H9 (cell line): ENCODE measurements at regions not wholly inside any gene's neighbourhood (a gene's known extent, or its start where the extent isn't known, plus 50 kb on each side); places are given as distances from the start of the nearest gene placed in this dataset.
"Not testable (repeated sequence)": the region's sequence is repeated elsewhere in the genome, so short reads cannot be mapped to it uniquely, and the experiment has no call there.

Experiments
- DNase-seq: peaks from one replicate; pipeline ENCODE4 v3.0.0-alpha.2; 2017
- H2AFZ ChIP-seq: one replicate; pipeline ENCODE4 v1.6.1; 2013; ENCODE audit warnings: mild to moderate bottlenecking, low read length, control low read depth, moderate library complexity
- H2AK5ac ChIP-seq: 2 replicates; pipeline ENCODE4 v1.6.1; 2013; ENCODE audit warnings: low read length, control low read depth, mixed read lengths; ENCODE audit not compliant: insufficient read length
- H2BK120ac ChIP-seq: one replicate; pipeline ENCODE4 v1.6.1; 2013; ENCODE audit warnings: low read depth, mild to moderate bottlenecking, low read length, control low read depth, inconsistent platforms; ENCODE audit not compliant: poor library complexity, severe bottlenecking
- H2BK12ac ChIP-seq: 2 replicates; pipeline ENCODE4 v1.6.1; 2013; ENCODE audit warnings: low read length, control low read depth, mixed read lengths, low read depth; ENCODE audit not compliant: insufficient read length
- H2BK15ac ChIP-seq: 2 replicates; pipeline ENCODE4 v1.6.1; 2013; ENCODE audit warnings: low read depth, low read length, control low read depth
- H2BK20ac ChIP-seq: one replicate; pipeline ENCODE4 v1.6.1; 2013; ENCODE audit warnings: low read depth, mild to moderate bottlenecking, low read length, control low read depth, inconsistent platforms; ENCODE audit not compliant: poor library complexity, severe bottlenecking
- H2BK5ac ChIP-seq: 2 replicates; pipeline ENCODE4 v1.6.1; 2013; ENCODE audit warnings: low read length, control low read depth, mixed read lengths; ENCODE audit not compliant: insufficient read length
- H3K14ac ChIP-seq: 2 replicates; pipeline ENCODE4 v1.6.1; 2013; ENCODE audit warnings: low read length, control low read depth; ENCODE audit not compliant: insufficient read depth
- H3K18ac ChIP-seq: 2 replicates; pipeline ENCODE4 v1.6.1; 2013; ENCODE audit warnings: low read depth, mild to moderate bottlenecking, mixed read lengths, low read length, control low read depth; ENCODE audit not compliant: insufficient read length
- H3K23ac ChIP-seq: 2 replicates; pipeline ENCODE4 v1.6.1; 2013; ENCODE audit warnings: low read length, control low read depth, mixed read lengths, low read depth; ENCODE audit not compliant: insufficient read length
- H3K23me2 ChIP-seq: 2 replicates; pipeline ENCODE4 v1.6.1; 2013; ENCODE audit warnings: low read depth, mild to moderate bottlenecking, mixed read lengths, low read length, control low read depth; ENCODE audit not compliant: insufficient read length, poor library complexity, severe bottlenecking
- H3K27ac ChIP-seq: 2 replicates; pipeline ENCODE4 v1.5.1; 2013; ENCODE audit warnings: low read length, control low read depth, mixed read lengths, low read depth; ENCODE audit not compliant: insufficient read length
- H3K27me3 ChIP-seq: 2 replicates; pipeline ENCODE4 v1.6.1; 2013; ENCODE audit warnings: low read length, control low read depth, inconsistent platforms; ENCODE audit not compliant: insufficient read depth
- H3K4ac ChIP-seq: 2 replicates; pipeline ENCODE4 v1.6.1; 2013; ENCODE audit warnings: low read depth, mild to moderate bottlenecking, control low read depth, inconsistent platforms, low read length, moderate library complexity
- H3K4me1 ChIP-seq: 2 replicates; pipeline ENCODE4 v1.6.1; 2013; ENCODE audit warnings: low read length, control low read depth, inconsistent platforms; ENCODE audit not compliant: insufficient read depth
- H3K4me2 ChIP-seq: 2 replicates; pipeline ENCODE4 v1.6.1; 2013; ENCODE audit warnings: low read length, control low read depth, mixed read lengths; ENCODE audit not compliant: insufficient read length, insufficient read depth
- H3K56ac ChIP-seq: 2 replicates; pipeline ENCODE4 v1.6.1; 2013; ENCODE audit warnings: low read depth, mild to moderate bottlenecking, mixed read lengths, low read length, control low read depth; ENCODE audit not compliant: insufficient read length
- H3K79me1 ChIP-seq: 2 replicates; pipeline ENCODE4 v1.6.1; 2013; ENCODE audit warnings: low read depth, mild to moderate bottlenecking, moderate library complexity, low read length, control low read depth, inconsistent platforms; ENCODE audit not compliant: insufficient read depth, poor library complexity, severe bottlenecking
- H3K79me2 ChIP-seq: 2 replicates; pipeline ENCODE4 v1.6.1; 2013; ENCODE audit warnings: low read length, control low read depth, inconsistent platforms; ENCODE audit not compliant: insufficient read depth
- H3K9ac ChIP-seq: 2 replicates; pipeline ENCODE4 v1.6.1; 2013; ENCODE audit warnings: low read length, control low read depth, mixed read lengths; ENCODE audit not compliant: insufficient read length; ENCODE audit errors: extremely low read depth
- H3K9me3 ChIP-seq: one replicate; pipeline ENCODE4 v1.6.1; 2013; ENCODE audit warnings: low read depth, low read length, inconsistent platforms; ENCODE audit not compliant: control insufficient read depth
- H3T11ph ChIP-seq: one replicate; pipeline ENCODE4 v1.6.1; 2013; ENCODE audit warnings: mild to moderate bottlenecking, low read length, control low read depth, inconsistent platforms
- H4K20me1 ChIP-seq: one replicate; pipeline ENCODE4 v1.6.1; 2013; ENCODE audit not compliant: control insufficient read depth, insufficient read length, insufficient read depth
- H4K5ac ChIP-seq: 2 replicates; pipeline ENCODE4 v1.6.1; 2013; ENCODE audit warnings: low read depth, mild to moderate bottlenecking, mixed read lengths, low read length, control low read depth; ENCODE audit not compliant: insufficient read length
- H4K8ac ChIP-seq: replicated peaks from 2 replicates; pipeline ENCODE4 v1.6.1; 2013; ENCODE audit warnings: low read length, control low read depth, mixed read lengths, low read depth; ENCODE audit not compliant: insufficient read length
- H4K91ac ChIP-seq: 2 replicates; pipeline ENCODE4 v1.6.1; 2013; ENCODE audit warnings: low read depth, mild to moderate bottlenecking, moderate library complexity, mixed read lengths, low read length, control low read depth; ENCODE audit not compliant: insufficient read length
- H3K27ac Mint-ChIP-seq, 3 experiments: 2 replicates in 2 of 3; 3 replicates in 1 of 3; pipeline ENCODE4 v1.8.0; 2020 to 2021; ENCODE audit warnings: mixed read lengths in 3 of 3, mild to moderate bottlenecking in 1 of 3, moderate library complexity in 1 of 3
- H3K27me3 Mint-ChIP-seq: 2 replicates; pipeline ENCODE4 v1.8.0; 2021; ENCODE audit warnings: low read depth, mild to moderate bottlenecking, moderate library complexity, mixed read lengths
- H3K36me3 Mint-ChIP-seq, 3 experiments: 2 replicates in 2 of 3; 3 replicates in 1 of 3; pipeline ENCODE4 v1.8.0; 2020 to 2021; ENCODE audit warnings: low read depth in 3 of 3, mixed read lengths in 3 of 3; ENCODE audit not compliant: insufficient read depth in 1 of 3
- H3K4me1 Mint-ChIP-seq, 2 experiments: 2 replicates each; pipeline ENCODE4 v1.8.0; 2020; ENCODE audit warnings: mixed read lengths in 2 of 2
- H3K4me3 Mint-ChIP-seq, 2 experiments: 2 replicates in 1 of 2; 3 replicates in 1 of 2; pipeline ENCODE4 v1.8.0; 2020 to 2021; ENCODE audit warnings: mild to moderate bottlenecking in 2 of 2, mixed read lengths in 2 of 2, moderate library complexity in 1 of 2
- H3K9me3 Mint-ChIP-seq, 2 experiments: 2 replicates in 1 of 2; 3 replicates in 1 of 2; pipeline ENCODE4 v1.8.0; 2020; ENCODE audit warnings: mild to moderate bottlenecking in 2 of 2, mixed read lengths in 2 of 2, moderate library complexity in 1 of 2
- WGBS: extraction: QIAGEN DNeasy Blood & Tissue Kit; methylation state at CpG from one replicate; pipeline ENCODE4 v1.1.7; 2013; ENCODE audit warnings: missing lambda C conversion rate, low lambda C conversion rate, mixed read lengths; ENCODE audit not compliant: insufficient read length; ENCODE audit errors: extremely low coverage; 5-methylcytosine and 5-hydroxymethylcytosine counted together

DNA sequence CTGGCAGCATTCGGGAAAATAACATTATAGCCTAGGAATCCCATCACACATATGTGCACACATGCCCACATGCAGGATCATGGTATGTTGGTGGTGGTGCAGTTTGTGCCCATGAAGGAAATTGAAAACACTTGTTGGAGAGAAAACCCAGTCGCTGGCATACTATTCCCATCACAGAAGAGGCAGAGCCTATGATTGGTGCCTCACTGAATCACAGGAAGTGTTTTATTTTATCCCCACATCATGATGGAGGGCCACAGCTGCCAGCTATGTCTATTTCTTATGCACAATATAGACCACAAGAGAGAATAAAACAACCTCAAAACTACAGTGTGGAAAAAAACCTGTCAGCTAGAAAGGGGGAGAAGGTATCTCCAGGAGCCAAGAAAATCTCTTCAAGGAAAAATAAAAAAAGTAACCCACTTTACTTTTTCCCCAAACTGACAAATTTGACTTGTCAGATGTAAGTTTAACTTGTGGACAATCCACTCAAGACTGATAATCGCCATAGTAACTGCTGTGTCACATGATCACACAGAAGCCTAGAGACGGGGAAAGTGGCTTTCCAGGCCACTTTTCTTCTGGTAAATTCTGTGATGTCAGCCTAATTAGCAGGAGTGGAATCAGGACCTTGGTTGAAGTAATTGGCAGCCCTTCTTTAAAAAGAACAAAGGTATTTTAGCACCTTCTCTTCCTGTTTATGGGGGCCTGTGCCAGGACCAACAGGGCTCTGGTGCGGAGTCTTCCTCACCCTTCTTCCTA, 100.0 kb upstream of the PLGLB2 start:
- WGBS: no CpG with 5 or more reads among the region's 5 CpGs
- H4K5ac ChIP-seq, H2AK5ac ChIP-seq, H3K23ac ChIP-seq, H3K18ac ChIP-seq, H2BK5ac ChIP-seq, H3K9ac ChIP-seq, H3K56ac ChIP-seq, H3K27me3 ChIP-seq, H2BK120ac ChIP-seq, H2BK20ac ChIP-seq, H3K27ac Mint-ChIP-seq, H2AFZ ChIP-seq, H3K27me3 Mint-ChIP-seq, H3K23me2 ChIP-seq, H3K4ac ChIP-seq, H3K79me1 ChIP-seq, H4K8ac ChIP-seq, H3K4me1 Mint-ChIP-seq, H2BK15ac ChIP-seq, H3K14ac ChIP-seq, H4K20me1 ChIP-seq, DNase-seq, H2BK12ac ChIP-seq, H3K4me3 Mint-ChIP-seq, H3K27ac ChIP-seq, H3T11ph ChIP-seq, H3K36me3 Mint-ChIP-seq, H3K4me2 ChIP-seq, H3K9me3 Mint-ChIP-seq, H4K91ac ChIP-seq, H3K79me2 ChIP-seq, H3K9me3 ChIP-seq, H3K4me1 ChIP-seq: not testable (repeated sequence)

- H4K91ac ChIP-seq, H3K23ac ChIP-seq, DNase-seq, H3K36me3 Mint-ChIP-seq, H2BK5ac ChIP-seq, H2BK12ac ChIP-seq, H3K4me1 ChIP-seq, H3K27me3 Mint-ChIP-seq, H4K8ac ChIP-seq, H3K9me3 ChIP-seq, H3K23me2 ChIP-seq, H3K4ac ChIP-seq, H3K4me3 Mint-ChIP-seq, H3K18ac ChIP-seq, H3K4me2 ChIP-seq, H2AFZ ChIP-seq, H4K5ac ChIP-seq, H3K9ac ChIP-seq, H2BK120ac ChIP-seq, H3K27ac ChIP-seq, H4K20me1 ChIP-seq, H2BK20ac ChIP-seq, H3K56ac ChIP-seq, H3T11ph ChIP-seq, H3K27ac Mint-ChIP-seq, H3K14ac ChIP-seq, H2BK15ac ChIP-seq, H2AK5ac ChIP-seq, H3K79me2 ChIP-seq, H3K4me1 Mint-ChIP-seq, H3K9me3 Mint-ChIP-seq, H3K27me3 ChIP-seq, H3K79me1 ChIP-seq: not testable (repeated sequence)
- WGBS: no CpG with 5 or more reads among the region's 3 CpGs
These were observed 99.1 kb upstream of the PLGLB2 start for GRCh38 chr2:87648815-87649214.
